ENCODE measurements at regions not wholly inside any gene's neighbourhood (a gene's known extent, or its start where the extent isn't known, plus 50 kb on each side); places are given as distances from the start of the nearest gene placed in this dataset.
A peak's percentile ranks its signal among the peaks of the same experiment; 100 is the strongest.

- no peak for DNase-seq (ENCODE audit: low read depth in 4 of 4, low spot score in 3 of 4)
These were observed 171.2 kb downstream of the ZNF365 start for GRCh38 chr10:62545160-62546066.

- no peak for DNase-seq (ENCODE audit: low read depth in 4 of 4, low spot score in 3 of 4)
These were observed 174.5 kb downstream of the ZNF365 start for GRCh38 chr10:62548686-62549085.

GRCh38 chr10:62550173-62550572, 176.0 kb downstream of the ZNF365 start:
- no peak for DNase-seq (ENCODE audit: low read depth in 4 of 4, low spot score in 3 of 4)

GRCh38 chr10:62554632-62555199, 180.5 kb downstream of the ZNF365 start:
- peak in 1 of 4 donors; percentile 3 for DNase-seq (ENCODE audit: low read depth in 4 of 4, low spot score in 3 of 4)

GRCh38 chr10:62559481-62560200, 185.5 kb downstream of the ZNF365 start:
- no peak for DNase-seq (ENCODE audit: low read depth in 4 of 4, low spot score in 3 of 4)

GRCh38 chr10:62560201-62560819, 186.1 kb downstream of the ZNF365 start:
- DNase-seq (ENCODE audit: low read depth in 4 of 4, low spot score in 3 of 4): no peak

- DNase-seq (ENCODE audit: low read depth in 4 of 4, low spot score in 3 of 4): no peak
These were observed 187.0 kb downstream of the ZNF365 start for GRCh38 chr10:62561151-62561550.

- no peak for DNase-seq (ENCODE audit: low read depth in 4 of 4, low spot score in 3 of 4)
These were observed 187.9 kb downstream of the ZNF365 start for GRCh38 chr10:62562101-62562500.

- DNase-seq (ENCODE audit: low read depth in 4 of 4, low spot score in 3 of 4): no peak
These were observed 188.6 kb downstream of the ZNF365 start for GRCh38 chr10:62562795-62563194.

- no peak for DNase-seq (ENCODE audit: low read depth in 4 of 4, low spot score in 3 of 4)
These were observed 199.8 kb downstream of the ZNF365 start for GRCh38 chr10:62573929-62574328.

GRCh38 chr10:62577076-62577475, 202.9 kb downstream of the ZNF365 start:
- no peak for DNase-seq (ENCODE audit: low read depth in 4 of 4, low spot score in 3 of 4)

GRCh38 chr10:62577666-62578291, 203.6 kb downstream of the ZNF365 start:
- DNase-seq (ENCODE audit: low read depth in 4 of 4, low spot score in 3 of 4): no peak

GRCh38 chr10:62578301-62578700, 204.1 kb downstream of the ZNF365 start:
- no peak for DNase-seq (ENCODE audit: low read depth in 4 of 4, low spot score in 3 of 4)

GRCh38 chr10:62578916-62579315, 204.7 kb downstream of the ZNF365 start:
- no peak for DNase-seq (ENCODE audit: low read depth in 4 of 4, low spot score in 3 of 4)

- no peak for DNase-seq (ENCODE audit: low read depth in 4 of 4, low spot score in 3 of 4)
These were observed 206.2 kb downstream of the ZNF365 start for GRCh38 chr10:62580396-62580795.

- no peak for DNase-seq (ENCODE audit: low read depth in 4 of 4, low spot score in 3 of 4)
These were observed 207.2 kb downstream of the ZNF365 start for GRCh38 chr10:62581351-62581750.

- no peak for DNase-seq (ENCODE audit: low read depth in 4 of 4, low spot score in 3 of 4)
These were observed 208.0 kb downstream of the ZNF365 start for GRCh38 chr10:62582101-62582705.

GRCh38 chr10:62582804-62583208, 208.6 kb downstream of the ZNF365 start:
- DNase-seq (ENCODE audit: low read depth in 4 of 4, low spot score in 3 of 4): peak in 2 of 4 donors; percentile 30 to 31

- no peak for DNase-seq (ENCODE audit: low read depth in 4 of 4, low spot score in 3 of 4)
These were observed 209.9 kb downstream of the ZNF365 start for GRCh38 chr10:62583876-62584615.

Measured in right renal pelvis (tissue), 4 donors.